GM18511 (cell line): ENCODE measurements at regions not wholly inside any gene's neighbourhood (a gene's known extent, or its start where the extent isn't known, plus 50 kb on each side); places are given as distances from the start of the nearest gene placed in this dataset.

Source experiments
- ATAC-seq: cut with Tn5 transposase; IDR thresholded peaks from one replicate; pipeline ENCODE4 v1.9.1; 2021; ENCODE audit warnings: mild to moderate bottlenecking, moderate library complexity; ENCODE audit not compliant: unreplicated experiment

DNA sequence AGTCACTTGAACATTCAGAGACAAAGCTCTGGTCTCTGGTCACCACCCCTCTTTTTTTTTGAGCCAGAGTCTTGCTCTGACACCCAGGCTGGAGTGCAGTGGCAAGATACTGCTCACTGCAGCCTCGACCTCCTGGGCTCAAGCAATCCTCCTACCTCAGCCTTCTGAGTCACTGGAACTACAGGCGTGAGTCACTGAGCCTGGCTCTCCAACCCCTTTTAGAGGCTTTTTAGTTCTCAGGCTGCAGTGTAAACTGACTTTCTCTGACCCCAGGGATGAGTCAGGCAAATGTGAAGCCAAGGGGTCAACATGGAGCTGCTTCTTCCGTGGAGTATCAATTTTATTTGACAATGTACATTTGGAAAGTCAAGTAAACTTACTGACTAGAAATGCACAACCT, 229.2 kb downstream of the PTTG2 start:
- no peak for ATAC-seq

DNA sequence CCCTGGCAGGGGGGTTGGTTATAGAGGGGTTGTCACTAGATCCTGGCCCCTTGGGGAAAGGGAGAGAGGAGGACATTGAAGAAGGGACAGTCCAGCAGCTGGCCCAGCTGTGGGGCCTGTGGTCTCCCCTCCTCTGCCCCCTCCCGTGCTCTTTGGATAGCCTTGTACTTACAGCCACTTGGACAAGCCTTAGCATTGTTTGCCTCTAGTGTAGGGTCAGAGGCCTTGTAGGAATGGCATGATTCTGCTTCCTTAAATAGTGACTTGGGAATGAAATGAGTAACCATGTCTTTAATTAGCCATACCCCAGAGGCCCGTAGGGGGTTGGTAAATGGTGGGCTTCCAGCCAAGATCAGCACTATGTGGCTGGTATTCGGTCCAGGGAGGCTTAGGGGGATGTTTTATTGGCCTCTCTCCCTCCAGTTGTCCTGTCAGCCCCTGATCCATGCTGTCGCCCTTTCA, 230.6 kb downstream of the PTTG2 start:
- ATAC-seq = no peak

- no peak for ATAC-seq
These were observed 232.3 kb downstream of the PTTG2 start for GRCh38 chr4:38192516-38192915.

DNA sequence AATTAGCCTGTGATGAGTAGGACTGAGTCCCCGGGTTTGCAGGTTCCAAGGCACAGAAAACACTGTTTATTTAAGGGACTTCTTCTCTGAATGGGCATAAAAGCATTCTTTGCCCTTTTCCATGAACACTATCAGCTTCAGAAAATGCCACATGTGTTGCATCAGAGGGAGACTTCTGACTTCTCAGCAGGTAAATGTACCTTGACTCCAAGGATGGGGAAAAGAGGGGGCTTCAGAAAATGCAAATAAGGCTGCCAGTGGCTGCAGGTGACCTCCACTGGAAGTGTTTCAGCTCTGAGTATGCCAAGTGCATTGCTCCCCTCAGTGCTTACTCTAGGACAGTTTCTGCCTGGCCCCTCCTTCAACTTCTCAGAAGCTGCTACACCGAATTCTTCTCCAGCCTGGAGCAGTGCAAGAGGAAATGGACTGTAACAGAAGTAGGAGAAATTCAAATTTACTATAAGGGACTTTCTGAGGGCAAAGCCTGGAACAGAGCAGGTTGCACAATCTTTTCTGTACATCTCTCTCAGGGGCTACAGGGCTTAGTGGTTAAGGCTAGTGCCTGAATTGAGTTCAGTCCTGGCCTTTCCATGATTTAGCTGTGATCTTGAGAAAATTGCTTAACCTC, 233.2 kb downstream of the PTTG2 start:
- ATAC-seq = no peak

DNA sequence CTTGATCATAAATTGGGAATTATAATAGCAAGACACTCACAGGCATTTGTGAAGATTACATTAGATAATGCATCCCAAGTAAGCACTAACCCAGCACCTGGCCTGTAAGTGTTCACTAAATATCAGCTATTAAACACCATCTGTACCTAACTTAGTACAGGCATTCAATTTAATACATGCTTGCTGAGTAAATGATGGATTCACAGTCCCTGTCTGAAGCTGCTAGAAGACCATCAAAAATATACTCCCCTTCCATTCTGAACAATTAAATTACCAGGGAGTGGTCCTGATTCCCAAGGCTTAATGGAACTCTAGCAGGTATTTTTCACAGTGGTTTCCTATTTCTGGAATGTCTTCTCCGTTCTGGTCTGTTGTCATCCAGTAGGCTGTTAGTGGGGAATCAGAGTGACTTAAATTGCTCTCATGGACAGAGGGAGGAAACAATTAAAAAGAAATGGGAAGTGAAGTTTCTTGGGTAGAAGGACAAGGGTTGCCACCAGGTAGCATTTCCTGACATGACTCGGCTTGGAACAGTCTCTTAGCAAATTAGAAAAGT, 233.9 kb downstream of the PTTG2 start:
- no peak for ATAC-seq

GRCh38 chr4:38195486-38195885, 235.3 kb downstream of the PTTG2 start:
- no peak for ATAC-seq

- ATAC-seq = no peak
These were observed 235.7 kb downstream of the PTTG2 start for GRCh38 chr4:38195911-38196310.

DNA sequence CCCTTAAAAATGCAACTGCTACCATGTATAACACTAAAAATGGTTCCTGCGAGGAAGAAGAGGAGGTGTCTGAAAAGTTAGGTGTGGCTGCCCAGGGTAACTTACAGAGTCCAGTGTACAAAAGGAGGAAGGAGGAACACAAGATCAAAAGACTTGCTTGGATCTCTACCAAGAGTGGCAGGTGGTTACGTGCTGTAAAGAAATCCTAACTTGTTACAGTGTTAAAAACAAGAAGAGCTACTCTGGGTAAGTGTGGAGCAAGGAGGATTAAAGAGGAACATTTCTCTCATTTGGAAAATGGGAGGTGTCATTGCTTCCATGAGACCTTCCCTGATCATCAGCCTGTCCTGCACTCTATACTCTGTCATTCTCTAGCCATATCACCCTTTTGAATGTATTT, 242.0 kb downstream of the PTTG2 start:
- ATAC-seq = no peak

DNA sequence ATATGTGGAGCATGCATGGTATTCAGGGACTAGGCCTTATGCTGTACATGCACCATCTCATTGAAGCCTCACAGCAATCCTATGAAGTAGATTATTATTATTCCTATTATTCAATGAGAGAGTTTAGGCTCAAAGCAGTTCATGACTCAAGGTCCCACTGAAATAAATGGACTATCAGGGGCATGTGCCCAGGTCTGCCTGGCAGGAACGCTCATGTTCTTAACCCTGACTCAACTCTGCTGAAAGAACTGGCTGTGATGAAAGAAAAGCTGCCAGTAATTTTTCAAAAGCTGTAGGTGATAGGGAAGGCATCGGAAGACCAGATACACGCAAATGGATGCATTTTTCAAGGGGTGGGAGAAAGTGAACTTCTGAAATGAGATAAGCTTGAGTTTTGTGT, 243.4 kb downstream of the PTTG2 start:
- no peak for ATAC-seq

GRCh38 chr4:38204339-38205035, 244.3 kb downstream of the PTTG2 start:
- ATAC-seq = no peak

- ATAC-seq = no peak
These were observed 245.1 kb downstream of the PTTG2 start for GRCh38 chr4:38205261-38205660.

DNA sequence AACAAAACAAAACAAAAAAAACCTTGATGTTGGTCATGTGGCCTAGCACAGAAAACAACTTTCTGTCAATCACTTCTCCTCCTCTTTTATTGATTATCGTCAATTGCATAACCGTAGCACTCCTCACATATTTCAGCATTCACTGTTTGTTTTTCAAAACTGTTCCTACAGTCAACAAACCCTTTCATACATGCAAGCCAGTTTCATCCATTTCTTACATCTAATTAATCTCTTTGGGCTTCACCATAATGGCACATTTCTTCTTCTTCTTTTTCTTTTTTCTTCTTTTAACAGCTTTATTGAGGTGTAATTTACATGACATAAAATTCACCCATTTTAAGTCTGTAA, 246.9 kb downstream of the PTTG2 start:
- ATAC-seq = no peak

- no peak for ATAC-seq
These were observed 249.5 kb downstream of the PTTG2 start for GRCh38 chr4:38209654-38210053.

GRCh38 chr4:38210396-38211114, 250.4 kb downstream of the PTTG2 start:
- ATAC-seq = no peak

GRCh38 chr4:38211885-38212284, 251.7 kb downstream of the PTTG2 start:
- no peak for ATAC-seq

DNA sequence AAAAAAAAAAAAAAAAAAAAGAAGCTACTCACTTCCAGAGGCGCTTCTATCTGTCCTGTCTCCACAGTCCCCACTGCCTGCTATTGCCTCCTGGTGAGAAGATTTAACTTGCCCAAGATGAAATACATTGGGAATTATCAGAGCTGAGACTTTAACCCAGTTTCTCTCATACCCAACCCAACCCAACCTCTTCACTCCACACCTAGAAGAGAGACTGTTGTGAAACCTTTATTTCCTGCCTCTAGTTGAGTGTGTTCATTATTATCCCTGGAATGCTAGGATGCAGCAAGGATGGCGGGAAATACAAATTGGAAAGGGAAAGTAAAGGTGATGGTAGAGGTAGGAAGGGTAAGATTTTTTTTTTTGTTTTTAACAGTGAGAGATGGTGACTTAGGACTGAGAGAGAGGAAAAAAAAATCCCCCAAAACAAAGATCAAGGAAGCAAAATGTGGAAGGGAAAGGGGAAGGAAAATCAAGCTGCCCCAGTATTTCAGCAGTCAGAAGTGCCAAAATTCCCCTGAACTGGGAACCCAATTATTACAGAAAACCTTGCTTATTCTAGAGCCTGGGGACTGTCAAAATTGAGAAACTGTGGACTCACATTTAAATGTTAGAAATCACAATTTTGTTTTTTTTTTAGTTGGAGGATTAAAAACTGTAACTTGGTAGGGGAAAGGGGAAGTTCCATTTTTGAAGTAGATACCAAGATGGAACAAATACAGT, 253.0 kb downstream of the PTTG2 start:
- ATAC-seq = no peak

GRCh38 chr4:38222892-38223291, 262.7 kb downstream of the PTTG2 start:
- no peak for ATAC-seq

DNA sequence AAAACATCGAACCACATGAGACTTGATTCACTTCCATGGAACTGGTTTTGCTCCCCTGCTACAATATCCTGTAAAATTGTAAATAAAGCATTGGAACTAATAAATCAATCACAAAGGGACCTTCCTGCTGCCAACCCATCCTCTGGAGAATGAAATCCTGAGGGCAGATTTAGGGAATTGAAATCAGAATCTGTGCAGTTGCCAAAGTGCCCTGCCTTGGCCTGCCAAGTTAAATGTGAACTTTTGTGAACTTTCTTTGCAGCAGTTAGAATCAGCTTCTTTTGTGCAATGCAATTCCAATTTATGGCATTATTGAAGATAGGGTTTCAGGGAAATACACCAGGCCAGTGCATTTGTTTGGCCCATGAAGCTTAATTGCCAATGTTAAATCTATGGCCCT, 263.1 kb downstream of the PTTG2 start:
- no peak for ATAC-seq

- no peak for ATAC-seq
These were observed 263.6 kb downstream of the PTTG2 start for GRCh38 chr4:38223782-38224236.

GRCh38 chr4:38224850-38225249, 264.7 kb downstream of the PTTG2 start:
- ATAC-seq = no peak

DNA sequence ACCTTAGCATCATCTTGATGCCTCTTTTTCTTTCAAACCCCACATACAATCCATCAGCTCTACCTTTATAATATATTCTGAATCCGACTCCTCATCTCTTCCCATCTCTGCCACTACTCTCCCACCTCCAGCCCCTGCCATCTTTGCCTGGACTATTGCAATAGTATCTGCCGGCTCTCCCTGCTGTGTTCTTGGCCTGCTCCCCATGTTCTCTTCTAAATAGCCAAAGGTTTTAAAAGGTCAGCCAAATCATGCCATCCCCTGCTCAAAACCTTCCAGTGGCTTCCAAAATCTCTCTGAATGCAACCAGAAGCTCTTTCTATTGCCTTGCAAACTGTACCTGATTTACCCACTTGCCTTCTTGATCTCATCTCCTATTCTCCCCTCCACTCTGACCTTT, 266.0 kb downstream of the PTTG2 start:
- no peak for ATAC-seq
